GM20000 (cell line): ENCODE measurements at regions not wholly inside any gene's neighbourhood (a gene's known extent, or its start where the extent isn't known, plus 50 kb on each side); places are given as distances from the start of the nearest gene placed in this dataset.

Source experiments
- DNase-seq: peaks from one replicate; pipeline ENCODE4 v3.0.0; 2012; ENCODE audit warnings: low spot score
- TF ChIP-seq, protein P1 (sequence below): IDR thresholded peaks from 2 replicates; pipeline ENCODE4 v1.5.1; 2012; ENCODE audit warnings: mild to moderate bottlenecking, control low read depth; ENCODE audit errors: extremely low read depth, missing control alignments

GRCh38 chr15:46620392-46621013 lies 985.7 kb downstream of the SQOR start:
- DNase-seq = no peak
- TF ChIP-seq, protein P1, sequence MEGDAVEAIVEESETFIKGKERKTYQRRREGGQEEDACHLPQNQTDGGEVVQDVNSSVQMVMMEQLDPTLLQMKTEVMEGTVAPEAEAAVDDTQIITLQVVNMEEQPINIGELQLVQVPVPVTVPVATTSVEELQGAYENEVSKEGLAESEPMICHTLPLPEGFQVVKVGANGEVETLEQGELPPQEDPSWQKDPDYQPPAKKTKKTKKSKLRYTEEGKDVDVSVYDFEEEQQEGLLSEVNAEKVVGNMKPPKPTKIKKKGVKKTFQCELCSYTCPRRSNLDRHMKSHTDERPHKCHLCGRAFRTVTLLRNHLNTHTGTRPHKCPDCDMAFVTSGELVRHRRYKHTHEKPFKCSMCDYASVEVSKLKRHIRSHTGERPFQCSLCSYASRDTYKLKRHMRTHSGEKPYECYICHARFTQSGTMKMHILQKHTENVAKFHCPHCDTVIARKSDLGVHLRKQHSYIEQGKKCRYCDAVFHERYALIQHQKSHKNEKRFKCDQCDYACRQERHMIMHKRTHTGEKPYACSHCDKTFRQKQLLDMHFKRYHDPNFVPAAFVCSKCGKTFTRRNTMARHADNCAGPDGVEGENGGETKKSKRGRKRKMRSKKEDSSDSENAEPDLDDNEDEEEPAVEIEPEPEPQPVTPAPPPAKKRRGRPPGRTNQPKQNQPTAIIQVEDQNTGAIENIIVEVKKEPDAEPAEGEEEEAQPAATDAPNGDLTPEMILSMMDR = no peak

- TF ChIP-seq, protein P1 = no peak
- no peak for DNase-seq
Observed at GRCh38 chr15:46622851-46623250, 988.0 kb downstream of the SQOR start.

DNA sequence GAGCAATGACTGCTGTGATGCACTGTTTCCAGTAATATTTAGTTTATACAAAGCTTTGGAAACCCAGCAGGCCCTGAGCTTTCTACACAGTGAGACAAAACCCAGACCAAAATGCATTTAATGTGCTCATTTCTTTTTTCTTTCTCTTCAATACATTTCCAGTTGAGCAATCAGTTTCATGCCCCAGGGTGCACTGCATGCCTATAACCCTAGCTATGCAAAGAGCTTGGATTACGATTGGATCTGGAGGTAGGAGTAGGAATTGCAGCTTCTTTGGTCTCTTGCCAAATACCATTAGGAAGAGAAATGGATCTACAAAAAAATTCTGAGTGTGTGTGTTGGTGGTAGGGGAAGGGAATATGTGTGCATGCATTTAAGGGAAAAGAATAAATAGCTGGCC lies 1001.4 kb downstream of the SQOR start:
- no peak for DNase-seq
- TF ChIP-seq, protein P1 = no peak

GRCh38 chr15:46644501-46645481 lies 1010.0 kb downstream of the SQOR start:
- TF ChIP-seq, protein P1 = no peak
- DNase-seq = no peak

- DNase-seq = no peak
- TF ChIP-seq, protein P1 = no peak
Observed at GRCh38 chr15:46646490-46646889, 1011.7 kb downstream of the SQOR start.

DNA sequence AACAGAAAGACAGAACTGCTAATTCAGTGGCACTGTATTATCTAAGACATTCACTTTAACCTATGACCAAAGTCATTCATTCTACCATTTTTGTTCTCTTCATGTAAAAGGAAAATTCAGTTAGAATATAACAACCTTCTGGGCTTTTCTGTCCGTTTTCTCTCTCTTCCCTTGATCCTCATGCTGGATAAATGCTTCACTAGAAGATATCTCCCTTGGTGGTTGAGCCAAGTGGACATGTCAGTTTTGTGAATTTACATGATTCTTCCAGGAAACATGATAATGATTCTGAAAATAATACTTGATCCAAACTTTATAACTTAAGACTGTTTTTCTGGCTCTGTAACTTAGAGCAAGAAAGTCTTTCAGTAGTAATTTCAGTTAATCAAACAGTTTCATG lies 1012.2 kb downstream of the SQOR start:
- TF ChIP-seq, protein P1 = no peak
- no peak for DNase-seq

GRCh38 chr15:46652266-46652665 lies 1017.4 kb downstream of the SQOR start:
- TF ChIP-seq, protein P1 = no peak
- DNase-seq = no peak
